ENCODE measurements at regions not wholly inside any gene's neighbourhood (a gene's known extent, or its start where the extent isn't known, plus 50 kb on each side); places are given as distances from the start of the nearest gene placed in this dataset.
"Not testable (repeated sequence)": the region's sequence is repeated elsewhere in the genome, so short reads cannot be mapped to it uniquely, and the experiment has no call there.

- not testable (repeated sequence) for TF ChIP-seq POLR2A, CTCF (IDR thresholded peaks at IDR 0.05)
These were observed 692.1 kb downstream of the TTLL7 start for GRCh38 chr1:83306811-83307210.
